SK-N-MC (cell line): ENCODE measurements at regions not wholly inside any gene's neighbourhood (a gene's known extent, or its start where the extent isn't known, plus 50 kb on each side); places are given as distances from the start of the nearest gene placed in this dataset.

Experiments used
- EZH2 ChIP-seq: fragments of 200-600 bp; sonication (generic); IDR thresholded peaks from one replicate; pipeline ENCODE4 v1.6.1; 2017; ENCODE audit warnings: antibody characterized with exemption
- POLR2AphosphoS5 ChIP-seq: IDR thresholded peaks from 2 replicates; pipeline ENCODE4 v1.6.1; 2012; ENCODE audit warnings: mild to moderate bottlenecking, low read depth, low read length, borderline replicate concordance

DNA sequence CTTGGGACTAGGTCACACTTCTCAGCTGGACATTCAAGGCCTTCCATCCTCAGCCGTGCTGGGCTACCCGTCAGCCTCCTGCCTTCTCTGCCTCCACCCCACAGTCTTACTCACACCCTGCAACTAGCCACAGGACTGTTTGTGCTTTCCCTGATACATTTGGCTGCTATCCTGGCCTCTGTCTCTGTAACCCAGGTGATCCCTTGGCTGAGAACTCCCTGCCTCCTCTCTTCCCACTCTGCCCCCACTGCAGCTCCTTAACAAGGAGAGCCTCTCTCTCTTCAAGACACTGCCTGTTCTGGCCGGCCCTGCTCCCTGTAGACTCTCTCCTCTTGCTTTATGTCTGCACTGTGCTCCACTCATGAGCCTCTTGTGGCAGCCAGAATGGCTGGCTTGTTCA is 120.6 kb downstream of the MSX2 start:
- TF ChIP-seq POLR2AphosphoS5, result no peak
- no peak for TF ChIP-seq EZH2
